ENCODE measurements at regions not wholly inside any gene's neighbourhood (a gene's known extent, or its start where the extent isn't known, plus 50 kb on each side); places are given as distances from the start of the nearest gene placed in this dataset.
"Not testable (repeated sequence)": the region's sequence is repeated elsewhere in the genome, so short reads cannot be mapped to it uniquely, and the experiment has no call there.

- DNase-seq (ENCODE audit: low spot score), result peak; percentile 34
Measured at GRCh38 chr3:21894459-21895340, 143.7 kb upstream of the ZNF385D start.

GRCh38 chr3:21898316-21898715 lies 147.3 kb upstream of the ZNF385D start:
- peak; percentile 17 for DNase-seq (ENCODE audit: low spot score)

- DNase-seq (ENCODE audit: low spot score), result no peak
Measured at GRCh38 chr3:21901484-21901883, 150.5 kb upstream of the ZNF385D start.

- no peak for DNase-seq (ENCODE audit: low spot score)
Measured at GRCh38 chr3:21902956-21903355, 151.9 kb upstream of the ZNF385D start.

- no peak for DNase-seq (ENCODE audit: low spot score)
Measured at GRCh38 chr3:21909096-21909495, 158.1 kb upstream of the ZNF385D start.

GRCh38 chr3:21912711-21913110 lies 161.7 kb upstream of the ZNF385D start:
- DNase-seq (ENCODE audit: low spot score), result no peak

- no peak for DNase-seq (ENCODE audit: low spot score)
Measured at GRCh38 chr3:21913791-21914190, 162.8 kb upstream of the ZNF385D start.

- no peak for DNase-seq (ENCODE audit: low spot score)
Measured at GRCh38 chr3:21914451-21914850, 163.4 kb upstream of the ZNF385D start.

- no peak for DNase-seq (ENCODE audit: low spot score)
Measured at GRCh38 chr3:21919383-21919782, 168.4 kb upstream of the ZNF385D start.

- DNase-seq (ENCODE audit: low spot score), result no peak
Measured at GRCh38 chr3:21920421-21920861, 169.4 kb upstream of the ZNF385D start.

GRCh38 chr3:21923156-21923555 lies 172.1 kb upstream of the ZNF385D start:
- DNase-seq (ENCODE audit: low spot score), result not testable (repeated sequence)

GRCh38 chr3:21927261-21927660 lies 176.3 kb upstream of the ZNF385D start:
- DNase-seq (ENCODE audit: low spot score), result no peak

- no peak for DNase-seq (ENCODE audit: low spot score)
Measured at GRCh38 chr3:21934591-21934990, 183.6 kb upstream of the ZNF385D start.

- no peak for DNase-seq (ENCODE audit: low spot score)
Measured at GRCh38 chr3:21936207-21936606, 185.2 kb upstream of the ZNF385D start.

GRCh38 chr3:21938267-21938681 lies 187.3 kb upstream of the ZNF385D start:
- no peak for DNase-seq (ENCODE audit: low spot score)

GRCh38 chr3:21942328-21942727 lies 191.3 kb upstream of the ZNF385D start:
- no peak for DNase-seq (ENCODE audit: low spot score)

GRCh38 chr3:21944251-21944650 lies 193.2 kb upstream of the ZNF385D start:
- DNase-seq (ENCODE audit: low spot score), result no peak

- DNase-seq (ENCODE audit: low spot score), result no peak
Measured at GRCh38 chr3:21952856-21953255, 201.8 kb upstream of the ZNF385D start.

- DNase-seq (ENCODE audit: low spot score), result no peak
Measured at GRCh38 chr3:21954709-21955108, 203.7 kb upstream of the ZNF385D start.

GRCh38 chr3:21955406-21955805 lies 204.4 kb upstream of the ZNF385D start:
- no peak for DNase-seq (ENCODE audit: low spot score)

- DNase-seq (ENCODE audit: low spot score), result no peak
Measured at GRCh38 chr3:21960033-21960432, 209.0 kb upstream of the ZNF385D start.

- no peak for DNase-seq (ENCODE audit: low spot score)
Measured at GRCh38 chr3:21962456-21962855, 211.4 kb upstream of the ZNF385D start.

GRCh38 chr3:21966457-21966856 lies 215.4 kb upstream of the ZNF385D start:
- not testable (repeated sequence) for DNase-seq (ENCODE audit: low spot score)

- DNase-seq (ENCODE audit: low spot score), result no peak
Measured at GRCh38 chr3:21979706-21980105, 228.7 kb upstream of the ZNF385D start.
